GM21367 (cell line): ENCODE measurements at regions not wholly inside any gene's neighbourhood (a gene's known extent, or its start where the extent isn't known, plus 50 kb on each side); places are given as distances from the start of the nearest gene placed in this dataset.
"Not testable (repeated sequence)": the region's sequence is repeated elsewhere in the genome, so short reads cannot be mapped to it uniquely, and the experiment has no call there.

Experiments
- ATAC-seq: cut with Tn5 transposase; IDR thresholded peaks from one replicate; pipeline ENCODE4 v1.9.1; 2021; ENCODE audit not compliant: unreplicated experiment

GRCh38 chr6:22133357-22133756, 163.5 kb downstream of the PRL start:
- ATAC-seq: no peak

- no peak for ATAC-seq
Observed at GRCh38 chr6:22134308-22134707, 162.5 kb downstream of the PRL start.

GRCh38 chr6:22135395-22135794, 161.4 kb downstream of the PRL start:
- ATAC-seq: no peak

GRCh38 chr6:22140736-22141135, 156.1 kb downstream of the PRL start:
- not testable (repeated sequence) for ATAC-seq

GRCh38 chr6:22141241-22141745, 155.5 kb downstream of the PRL start:
- no peak for ATAC-seq

- no peak for ATAC-seq
Observed at GRCh38 chr6:22142856-22143255, 154.0 kb downstream of the PRL start.

GRCh38 chr6:22145376-22145775, 151.5 kb downstream of the PRL start:
- ATAC-seq: no peak

- no peak for ATAC-seq
Observed at GRCh38 chr6:22145823-22146677, 150.8 kb downstream of the PRL start.

GRCh38 chr6:22146678-22146930, 150.2 kb downstream of the PRL start:
- no peak for ATAC-seq

- no peak for ATAC-seq
Observed at GRCh38 chr6:22146931-22147701, 149.7 kb downstream of the PRL start.

- ATAC-seq: no peak
Observed at GRCh38 chr6:22147921-22148776, 148.7 kb downstream of the PRL start.

GRCh38 chr6:22149096-22149495, 147.7 kb downstream of the PRL start:
- no peak for ATAC-seq

- ATAC-seq: no peak
Observed at GRCh38 chr6:22149501-22150367, 147.1 kb downstream of the PRL start.

- no peak for ATAC-seq
Observed at GRCh38 chr6:22150368-22151035, 146.3 kb downstream of the PRL start.

- no peak for ATAC-seq
Observed at GRCh38 chr6:22151892-22152291, 144.9 kb downstream of the PRL start.

- no peak for ATAC-seq
Observed at GRCh38 chr6:22152841-22153240, 144.0 kb downstream of the PRL start.

- no peak for ATAC-seq
Observed at GRCh38 chr6:22153384-22154158, 143.3 kb downstream of the PRL start.

- ATAC-seq: no peak
Observed at GRCh38 chr6:22155551-22155950, 141.3 kb downstream of the PRL start.

- ATAC-seq: no peak
Observed at GRCh38 chr6:22157233-22157632, 139.6 kb downstream of the PRL start.
